Right atrium auricular region (tissue), 2 donors: ENCODE measurements at regions not wholly inside any gene's neighbourhood (a gene's known extent, or its start where the extent isn't known, plus 50 kb on each side); places are given as distances from the start of the nearest gene placed in this dataset.

Source experiments
- DNase-seq: peaks from one replicate; pipeline ENCODE4 v3.0.0-alpha.2; 2019; ENCODE audit warnings: low spot score
- H3K27ac ChIP-seq, 2 donors: fragments of 200-600 bp; sonication (generic); 1 replicate in 1 of 2; 2 replicates in 1 of 2; pipeline ENCODE4 v1.5.1; 2016 to 2019
- H3K27me3 ChIP-seq, 2 donors: fragments of 200-600 bp; sonication (generic); one replicate each; pipeline versions ENCODE4 v1.5.1 to v1.6.0; 2017 to 2019
- H3K36me3 ChIP-seq: fragments of 200-600 bp; sonication (generic); one replicate; pipeline ENCODE4 v1.5.1; 2016
- H3K4me1 ChIP-seq, 2 donors: fragments of 200-600 bp; sonication (generic); one replicate each; pipeline versions ENCODE4 v1.5.1 to v1.6.0; 2017 to 2019
- H3K4me3 ChIP-seq, 2 donors: fragments of 200-600 bp; sonication (generic); 1 replicate in 1 of 2; 2 replicates in 1 of 2; pipeline ENCODE4 v1.5.1; 2017 to 2019; ENCODE audit warnings: mild to moderate bottlenecking in 1 of 2, moderate library complexity in 1 of 2
- H3K9me3 ChIP-seq, 2 donors: fragments of 200-600 bp; sonication (generic); one replicate each; pipeline ENCODE4 v1.5.1; 2019
- CTCF ChIP-seq, 2 donors: fragments of 200-600 bp; sonication (generic); IDR thresholded peaks; one replicate each; pipeline ENCODE4 v1.5.1; 2019; ENCODE audit warnings: antibody characterized with exemption in 2 of 2

GRCh38 chr6:81216668-81217067, 535.8 kb downstream of the TENT5A start:
- no peak for TF ChIP-seq CTCF (IDR thresholded peaks at IDR 0.05)

GRCh38 chr6:81215092-81215432, 537.4 kb downstream of the TENT5A start:
- H3K27me3 ChIP-seq, result no peaks in the 10 kb centered on the region
- TF ChIP-seq CTCF (IDR thresholded peaks at IDR 0.05), result no peak
- no peak overlapping the region for H3K4me3 ChIP-seq

More at GRCh38 chr6:81216668-81217067, 535.8 kb downstream of the TENT5A start:
- peaks cover 0 to 10% of the 10 kb centered on the region in 2 donors for H3K9me3 ChIP-seq
- no peaks in the 10 kb centered on the region for H3K27me3 ChIP-seq
- no peak for DNase-seq
- H3K36me3 ChIP-seq, result no peaks in the 10 kb centered on the region
- no peak overlapping the region for H3K4me3 ChIP-seq
- no peaks in the 10 kb centered on the region for H3K4me1 ChIP-seq
- no peak overlapping the region for H3K27ac ChIP-seq

GRCh38 chr6:81214414-81215091, 537.9 kb downstream of the TENT5A start:
- Histone ChIP-seq H3K9me3 (peaks cover 0 to 10% of the 10 kb centered on the region in 2 donors), H3K27me3 (no peaks in the 10 kb centered on the region), H3K4me1 (no peaks in the 10 kb centered on the region), H3K4me3 (no peak overlapping the region), H3K36me3 (no peaks in the 10 kb centered on the region), H3K27ac (no peak overlapping the region)
- no peak for DNase-seq
- no peak for TF ChIP-seq CTCF (IDR thresholded peaks at IDR 0.05)

More at GRCh38 chr6:81215092-81215432, 537.4 kb downstream of the TENT5A start:
- H3K27ac ChIP-seq, result no peak overlapping the region
- H3K4me1 ChIP-seq, result no peaks in the 10 kb centered on the region
- no peak for DNase-seq
- H3K9me3 ChIP-seq, result peaks cover 0 to 10% of the 10 kb centered on the region in 2 donors
- H3K36me3 ChIP-seq, result no peaks in the 10 kb centered on the region

- no peak for TF ChIP-seq CTCF (IDR thresholded peaks at IDR 0.05)
- DNase-seq, result no peak
- no peaks in the 10 kb centered on the region for H3K36me3 ChIP-seq
- H3K4me1 ChIP-seq, result no peaks in the 10 kb centered on the region
- no peaks in the 10 kb centered on the region for H3K27me3 ChIP-seq
- H3K27ac ChIP-seq, result no peak overlapping the region
- H3K4me3 ChIP-seq, result no peak overlapping the region
- H3K9me3 ChIP-seq, result no peaks in the 10 kb centered on the region
Measured at GRCh38 chr6:81204731-81205130, 547.8 kb downstream of the TENT5A start.

GRCh38 chr6:81194374-81194773, 558.1 kb downstream of the TENT5A start:
- DNase-seq, result no peak
- H3K9me3 ChIP-seq, result no peaks in the 10 kb centered on the region
- H3K36me3 ChIP-seq, result no peaks in the 10 kb centered on the region
- H3K4me3 ChIP-seq, result no peak overlapping the region
- H3K27me3 ChIP-seq, result no peaks in the 10 kb centered on the region
- no peak for TF ChIP-seq CTCF (IDR thresholded peaks at IDR 0.05)
- H3K4me1 ChIP-seq, result no peaks in the 10 kb centered on the region
- no peak overlapping the region for H3K27ac ChIP-seq
